SK-N-SH (cell line): ENCODE measurements at regions not wholly inside any gene's neighbourhood (a gene's known extent, or its start where the extent isn't known, plus 50 kb on each side); places are given as distances from the start of the nearest gene placed in this dataset.
"Not testable (repeated sequence)": the region's sequence is repeated elsewhere in the genome, so short reads cannot be mapped to it uniquely, and the experiment has no call there.

Experiments used
- CTCF ChIA-PET: fragments of 300-600, 350-600 bp; formaldehyde crosslinking; extraction: SDS; loops from one replicate; lab custom pipeline; 2021; lab: Yijun Ruan, JAX
- POLR2A ChIA-PET: fragments of 350-600 bp; sonication (Branson Sonifier 250); formaldehyde crosslinking; extraction: SDS; loops from one replicate; lab custom pipeline; 2020; ENCODE audit warnings: antibody characterized with exemption, inconsistent platforms; lab: Yijun Ruan, JAX
- DNase-seq: peaks from one replicate; pipeline ENCODE4 v3.0.0; 2012
- H2AFZ ChIP-seq: fragments of 200-600 bp; sonication (generic); 2 replicates; pipeline ENCODE4 v1.8.1; 2016; ENCODE audit warnings: antibody characterized with exemption, mild to moderate bottlenecking, low read depth
- H3F3A ChIP-seq: fragments of 200-600 bp; sonication (generic); replicated peaks from 2 replicates; pipeline ENCODE3; 2016; ENCODE audit warnings: antibody characterized with exemption, mild to moderate bottlenecking; ENCODE audit not compliant: insufficient read depth
- H3K27ac ChIP-seq, 2 experiments: fragments of 200-500 bp in 1 of 2; fragments of 200-600 bp in 1 of 2; sonication (Bioruptor generic) in 1 of 2; sonication (generic), shearing (Covaris generic) in 1 of 2; 2 replicates each; pipeline versions ENCODE4 v1.5.1 to v1.6.1; 2014 to 2016; ENCODE audit warnings: low read depth in 2 of 2, inconsistent platforms in 1 of 2, low read length in 1 of 2, mild to moderate bottlenecking in 1 of 2, mixed read lengths in 1 of 2
- H3K27me3 ChIP-seq: fragments of 200-600 bp; sonication (generic), shearing (Covaris generic); 2 replicates; pipeline ENCODE4 v1.6.1; 2016; ENCODE audit warnings: mixed run types; ENCODE audit not compliant: insufficient read depth
- H3K36me3 ChIP-seq, 2 experiments: fragments of 200-500 bp in 1 of 2; fragments of 200-600 bp in 1 of 2; sonication (Bioruptor generic) in 1 of 2; sonication (generic) in 1 of 2; replicated peaks in 1 of 2; 2 replicates each; pipeline versions ENCODE3 to v1.5.1; 2014 to 2016; ENCODE audit warnings: low read length in 1 of 2, mild to moderate bottlenecking in 1 of 2; ENCODE audit not compliant: insufficient read depth in 2 of 2, control insufficient read depth in 1 of 2
- H3K4me1 ChIP-seq, 2 experiments: fragments of 200-500 bp in 1 of 2; fragments of 200-600 bp in 1 of 2; sonication (Bioruptor generic) in 1 of 2; sonication (generic), shearing (Covaris generic) in 1 of 2; 2 replicates each; pipeline versions ENCODE4 v1.5.1 to v1.6.1; 2014 to 2016; ENCODE audit warnings: low read depth in 1 of 2, low read length in 1 of 2, mixed run types in 1 of 2; ENCODE audit not compliant: insufficient read depth in 2 of 2, control insufficient read depth in 1 of 2
- H3K4me2 ChIP-seq: fragments of 200-600 bp; sonication (generic), shearing (Covaris generic); 2 replicates; pipeline ENCODE4 v1.6.1; 2017; ENCODE audit warnings: mixed run types
- H3K4me3 ChIP-seq, 2 experiments: fragments of 200-500 bp in 1 of 2; fragments of 200-600 bp in 1 of 2; sonication (Bioruptor generic) in 1 of 2; sonication (generic), shearing (Covaris generic) in 1 of 2; 2 replicates each; pipeline versions ENCODE4 v1.5.1 to v1.8.1; 2014 to 2016; ENCODE audit warnings: low read depth in 2 of 2, inconsistent platforms in 1 of 2, low read length in 1 of 2, mild to moderate bottlenecking in 1 of 2, mixed read lengths in 1 of 2, moderate library complexity in 1 of 2
- H3K79me2 ChIP-seq: fragments of 200-600 bp; sonication (generic); 2 replicates; pipeline ENCODE4 v1.8.1; 2017; ENCODE audit warnings: mild to moderate bottlenecking; ENCODE audit not compliant: insufficient read depth
- H3K9ac ChIP-seq: fragments of 200-600 bp; sonication (generic); 2 replicates; pipeline ENCODE4 v1.6.1; 2017; ENCODE audit warnings: mixed run types
- H3K9me2 ChIP-seq: fragments of 200-600 bp; sonication (generic); 2 replicates; pipeline ENCODE4 v1.6.1; 2017; ENCODE audit warnings: mixed run types
- H3K9me3 ChIP-seq: fragments of 200-600 bp; sonication (generic); 2 replicates; pipeline ENCODE4 v1.6.1; 2017; ENCODE audit warnings: mixed run types, mild to moderate bottlenecking, moderate library complexity
- H4K20me1 ChIP-seq: fragments of 200-600 bp; sonication (generic); 2 replicates; pipeline ENCODE4 v1.6.1; 2017; ENCODE audit warnings: mild to moderate bottlenecking, mixed run types; ENCODE audit not compliant: insufficient read depth
- CHD2 ChIP-seq: fragments of 150-350 bp; IDR thresholded peaks from 2 replicates; pipeline ENCODE4 v1.6.1; 2018; ENCODE audit warnings: low read length; ENCODE audit not compliant: partially characterized antibody
- ELF1 ChIP-seq: IDR thresholded peaks from 2 replicates; pipeline ENCODE4 v1.4.0; 2012
- EP300 ChIP-seq, 2 experiments: IDR thresholded peaks; 2 replicates each; pipeline versions ENCODE4 v1.4.0 to v1.6.1; 2012; ENCODE audit warnings: borderline replicate concordance in 1 of 2, low read depth in 1 of 2, low read length in 1 of 2
- FOSL2 ChIP-seq: IDR thresholded peaks from 2 replicates; pipeline ENCODE4 v1.4.0; 2012; ENCODE audit warnings: low read depth, mild to moderate bottlenecking, moderate library complexity, borderline replicate concordance
- FOXM1 ChIP-seq: IDR thresholded peaks from 2 replicates; pipeline ENCODE4 v1.4.0; 2012; ENCODE audit warnings: low read depth, mild to moderate bottlenecking
- GABPA ChIP-seq: IDR thresholded peaks from 2 replicates; pipeline ENCODE4 v1.4.0; 2012; ENCODE audit warnings: low read depth, mild to moderate bottlenecking
- JUND ChIP-seq: IDR thresholded peaks from 2 replicates; pipeline ENCODE4 v1.4.0; 2012
- MAX ChIP-seq: IDR thresholded peaks from 2 replicates; pipeline ENCODE4 v1.4.0; 2012; ENCODE audit warnings: low read depth
- MEF2A ChIP-seq: IDR thresholded peaks from 2 replicates; pipeline ENCODE4 v1.4.0; 2012; ENCODE audit warnings: low read depth, borderline replicate concordance
- MXI1 ChIP-seq: IDR thresholded peaks from 2 replicates; pipeline ENCODE4 v1.6.1; 2012; ENCODE audit warnings: mild to moderate bottlenecking, low read depth, low read length, improper control_type of control experiment
- NFIC ChIP-seq: IDR thresholded peaks from 2 replicates; pipeline ENCODE4 v1.4.0; 2012; ENCODE audit warnings: borderline replicate concordance
- POLR2AphosphoS5 ChIP-seq: IDR thresholded peaks from 2 replicates; pipeline ENCODE4 v1.6.1; 2012; ENCODE audit warnings: low read depth, low read length
- RAD21 ChIP-seq: IDR thresholded peaks from 2 replicates; pipeline ENCODE4 v1.6.1; 2012; ENCODE audit warnings: mild to moderate bottlenecking, low read length
- RXRA ChIP-seq: IDR thresholded peaks from 2 replicates; pipeline ENCODE4 v1.4.0; 2012; ENCODE audit warnings: low read depth, mild to moderate bottlenecking, borderline replicate concordance
- SIN3A ChIP-seq: IDR thresholded peaks from 2 replicates; pipeline ENCODE4 v1.6.1; 2012; ENCODE audit warnings: low read depth, mild to moderate bottlenecking, low read length, moderate library complexity, borderline replicate concordance
- TAF1 ChIP-seq: IDR thresholded peaks from 2 replicates; pipeline ENCODE4 v1.6.1; 2012; ENCODE audit warnings: low read depth, mild to moderate bottlenecking, low read length, moderate library complexity, borderline replicate concordance
- TEAD4 ChIP-seq: IDR thresholded peaks from 2 replicates; pipeline ENCODE4 v1.4.0; 2012; ENCODE audit warnings: mild to moderate bottlenecking, borderline replicate concordance; ENCODE audit not compliant: insufficient read depth
- YY1 ChIP-seq: IDR thresholded peaks from 2 replicates; pipeline ENCODE4 v1.4.0; 2012; ENCODE audit warnings: low read depth, mild to moderate bottlenecking
- WGBS: methylation state at CpG from one replicate; pipeline ENCODE4 v1.1.6; 2017; ENCODE audit warnings: low lambda C conversion rate; 5-methylcytosine and 5-hydroxymethylcytosine counted together

GRCh38 chr16:88128556-88128955, 177.3 kb downstream of the BANP start:
- peaks cover 0 to 12% of the 10 kb centered on the region in 2 experiments; a peak in 1 of 4 replicates for H3K4me1 ChIP-seq
- H3K9me2 ChIP-seq: no peaks in the 10 kb centered on the region
- H3K27ac ChIP-seq: no peak overlapping the region
- H3F3A ChIP-seq: no peaks in the 10 kb centered on the region
- no peaks in the 10 kb centered on the region for H4K20me1 ChIP-seq
- H3K9me3 ChIP-seq: no peaks in the 10 kb centered on the region
- H3K79me2 ChIP-seq: no peaks in the 10 kb centered on the region
- CTCF ChIA-PET: no interaction called here
- no peaks in the 10 kb centered on the region for H3K36me3 ChIP-seq
- H3K4me2 ChIP-seq: no peak overlapping the region
- POLR2A ChIA-PET: no interaction called here
- WGBS: 65% methylated on average over 8 of the region's 8 CpGs
- no peak for DNase-seq
- no peak overlapping the region for H3K4me3 ChIP-seq
- H3K9ac ChIP-seq: no peak overlapping the region
- TF ChIP-seq TAF1 (no peak), YY1 (no peak), TEAD4 (no peak), GABPA (no peak), FOXM1 (no peak), CHD2 (no peak), MEF2A (no peak), JUND (no peak), RXRA (no peak), NFIC (no peak), ELF1 (no peak), SIN3A (no peak), EP300 (IDR thresholded peaks at IDR 0.05; ENCODE audit: borderline replicate concordance in 1 of 2, low read depth in 1 of 2, low read length in 1 of 2) (no peak), RAD21 (no peak), POLR2AphosphoS5 (no peak), MAX (no peak), MXI1 (no peak), FOSL2 (no peak)
- no peaks in the 10 kb centered on the region for H3K27me3 ChIP-seq
- no peak overlapping the region for H2AFZ ChIP-seq

GRCh38 chr16:88129133-88129532, 177.9 kb downstream of the BANP start:
- H3K4me3 ChIP-seq, POLR2A ChIA-PET, H3K27me3 ChIP-seq, H3K27ac ChIP-seq, H3K9me2 ChIP-seq, H2AFZ ChIP-seq, H3K9ac ChIP-seq, H3K79me2 ChIP-seq, H3K36me3 ChIP-seq, H3F3A ChIP-seq, H3K9me3 ChIP-seq, H4K20me1 ChIP-seq, DNase-seq, CTCF ChIA-PET, H3K4me2 ChIP-seq: not testable (repeated sequence)
- H3K4me1 ChIP-seq: peaks cover 0 to 17% of the 10 kb centered on the region in 2 experiments; a peak in 1 of 4 replicates
- 76% methylated on average over 7 of the region's 13 CpGs for WGBS
